GM23338 (cell line): ENCODE measurements at regions not wholly inside any gene's neighbourhood (a gene's known extent, or its start where the extent isn't known, plus 50 kb on each side); places are given as distances from the start of the nearest gene placed in this dataset.
"Not testable (repeated sequence)": the region's sequence is repeated elsewhere in the genome, so short reads cannot be mapped to it uniquely, and the experiment has no call there.

ENCODE experiments used
- ATAC-seq: fragments of 200-7000 bp; cut with Tn5 transposase; 3 replicates; pipeline ENCODE4 v1.9.1; 2020
- DNase-seq: peaks from one replicate; pipeline ENCODE4 v3.0.0-alpha.2; 2015; ENCODE audit warnings: low spot score
- H2AFZ ChIP-seq: fragments of 200-600 bp; sonication (generic); 2 replicates; pipeline ENCODE4 v1.8.0; 2016; ENCODE audit warnings: antibody characterized with exemption, mild to moderate bottlenecking, moderate library complexity
- H3F3A ChIP-seq: fragments of 200-600 bp; sonication (generic); replicated peaks from 2 replicates; pipeline ENCODE4 v1.8.0; 2017; ENCODE audit warnings: antibody characterized with exemption, mixed run types, low read depth
- H3K27ac ChIP-seq: fragments of 200-600 bp; sonication (generic); 2 replicates; pipeline ENCODE4 v1.6.1; 2016; ENCODE audit warnings: low read depth
- H3K27me3 ChIP-seq: fragments of 200-600 bp; sonication (generic); 2 replicates; pipeline ENCODE4 v1.8.0; 2016; ENCODE audit warnings: mild to moderate bottlenecking, mixed run types, moderate library complexity; ENCODE audit not compliant: insufficient read depth
- H3K36me3 ChIP-seq: fragments of 200-600 bp; sonication (generic); 2 replicates; pipeline ENCODE4 v1.8.0; 2016; ENCODE audit warnings: mild to moderate bottlenecking; ENCODE audit not compliant: insufficient read depth
- H3K4me1 ChIP-seq: fragments of 200-600 bp; sonication (generic); 2 replicates; pipeline ENCODE4 v1.8.0; 2016; ENCODE audit warnings: mild to moderate bottlenecking, moderate library complexity; ENCODE audit not compliant: insufficient read depth
- H3K4me2 ChIP-seq: fragments of 200-600 bp; sonication (generic); 2 replicates; pipeline ENCODE4 v1.7.1; 2017; ENCODE audit warnings: mixed run types
- H3K4me3 ChIP-seq: fragments of 200-600 bp; sonication (generic); 2 replicates; pipeline ENCODE4 v1.6.1; 2016; ENCODE audit warnings: mixed run types
- H3K79me2 ChIP-seq: fragments of 200-600 bp; sonication (generic); replicated peaks from 2 replicates; pipeline ENCODE4 v1.8.0; 2017; ENCODE audit warnings: mild to moderate bottlenecking; ENCODE audit not compliant: insufficient read depth
- H3K9me2 ChIP-seq: fragments of 200-600 bp; sonication (generic); 2 replicates; pipeline ENCODE4 v1.8.0; 2017; ENCODE audit not compliant: insufficient read depth
- H4K20me1 ChIP-seq: fragments of 200-600 bp; sonication (generic); replicated peaks from 2 replicates; pipeline ENCODE4 v1.8.0; 2017; ENCODE audit warnings: mild to moderate bottlenecking; ENCODE audit not compliant: insufficient read depth
- H3K27ac Mint-ChIP-seq: 2 replicates; pipeline ENCODE4 v1.8.0; 2020; ENCODE audit warnings: inconsistent platforms, mild to moderate bottlenecking, moderate library complexity, mixed read lengths
- H3K27me3 Mint-ChIP-seq: 3 replicates; pipeline ENCODE4 v1.8.0; 2022; ENCODE audit warnings: low read depth, mild to moderate bottlenecking, moderate library complexity, mixed read lengths, inconsistent platforms; ENCODE audit not compliant: insufficient read depth, poor library complexity
- H3K36me3 Mint-ChIP-seq: 3 replicates; pipeline ENCODE4 v1.8.0; 2021; ENCODE audit warnings: low read depth, mild to moderate bottlenecking, inconsistent platforms, moderate library complexity, mixed read lengths
- H3K4me1 Mint-ChIP-seq: 3 replicates; pipeline ENCODE4 v1.8.0; 2020; ENCODE audit warnings: mild to moderate bottlenecking, inconsistent platforms, mixed read lengths
- H3K4me3 Mint-ChIP-seq: 3 replicates; pipeline ENCODE4 v1.8.0; 2021; ENCODE audit warnings: moderate library complexity, mild to moderate bottlenecking, inconsistent platforms, mixed read lengths
- H3K9me3 Mint-ChIP-seq: 3 replicates; pipeline ENCODE4 v1.8.0; 2020; ENCODE audit warnings: moderate library complexity, mild to moderate bottlenecking, inconsistent platforms, mixed read lengths
- CREB1 ChIP-seq: fragments of 250-450 bp; sonication (Bioruptor Pico); IDR thresholded peaks from 2 replicates; pipeline ENCODE4 v1.5.0; 2020; ENCODE audit warnings: low read depth, mild to moderate bottlenecking, moderate library complexity
- EZH2phosphoT487 ChIP-seq: fragments of 200-600 bp; sonication (generic); IDR thresholded peaks from one replicate; pipeline ENCODE4 v1.8.1; 2018; ENCODE audit warnings: antibody characterized with exemption; ENCODE audit not compliant: unreplicated experiment
- JUNB ChIP-seq: IDR thresholded peaks from one replicate; pipeline ENCODE4 v1.6.1; 2016; ENCODE audit warnings: antibody characterized with exemption; ENCODE audit not compliant: unreplicated experiment
- NANOG ChIP-seq: IDR thresholded peaks from 2 replicates; pipeline ENCODE4 v1.6.1; 2016; ENCODE audit warnings: antibody characterized with exemption, borderline replicate concordance
- POLR2AphosphoS5 ChIP-seq: IDR thresholded peaks from 2 replicates; pipeline ENCODE4 v1.6.1; 2016; ENCODE audit warnings: antibody characterized with exemption, low read depth
- REST ChIP-seq: IDR thresholded peaks from one replicate; pipeline ENCODE4 v1.6.1; 2018; ENCODE audit warnings: antibody characterized with exemption; ENCODE audit not compliant: unreplicated experiment
- STAT1 ChIP-seq: IDR thresholded peaks from one replicate; pipeline ENCODE4 v1.6.1; 2016; ENCODE audit warnings: antibody characterized with exemption; ENCODE audit not compliant: unreplicated experiment
- ZNF114 ChIP-seq: fragments of 250-450 bp; sonication (Bioruptor Pico); IDR thresholded peaks from 2 replicates; pipeline ENCODE4 v1.5.0; 2020; ENCODE audit warnings: mild to moderate bottlenecking, moderate library complexity
- ZNF331 ChIP-seq: fragments of 250-450 bp; sonication (Bioruptor Pico); IDR thresholded peaks from 2 replicates; pipeline ENCODE4 v1.5.0; 2020; ENCODE audit warnings: low read depth, mild to moderate bottlenecking, moderate library complexity
- TF ChIP-seq, protein P1 (sequence below), 2 experiments: fragments of 200-600 bp in 1 of 2; sonication (generic) in 1 of 2; conservative IDR thresholded peaks; 2 replicates each; pipeline versions ENCODE4 v1.5.1 to v1.6.1; 2016 to 2017; ENCODE audit warnings: antibody characterized with exemption in 2 of 2, low read depth in 2 of 2, mild to moderate bottlenecking in 2 of 2, moderate library complexity in 1 of 2

DNA sequence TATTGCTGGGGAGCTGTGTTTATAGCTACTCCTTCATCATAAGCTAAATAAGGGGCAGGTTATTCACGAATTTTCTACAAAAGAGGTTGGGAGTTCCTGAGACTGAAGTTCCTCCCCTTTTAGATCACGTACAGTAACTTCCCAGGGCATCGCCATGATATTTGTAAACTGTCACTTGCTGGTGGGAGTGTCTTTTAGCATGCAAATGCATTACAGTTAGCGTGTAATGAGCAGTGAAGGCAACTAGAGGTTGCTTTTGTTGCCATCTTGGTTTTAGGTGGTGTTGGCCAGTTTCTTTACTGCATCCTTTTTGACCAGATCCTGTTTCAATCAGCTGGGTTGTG is 64.4 kb downstream of the IL12A start:
- Mint-ChIP-seq H3K4me3 (no peak overlapping the region), H3K36me3 (no peaks in the 10 kb centered on the region), H3K27ac (no peak overlapping the region), H3K4me1 (no peaks in the 10 kb centered on the region; the same call in 2 of the 3 replicates), H3K27me3 (peaks cover 5% of the 10 kb centered on the region), H3K9me3 (no peaks in the 10 kb centered on the region)
- Histone ChIP-seq H3K36me3 (no peaks in the 10 kb centered on the region), H3K4me1 (no peaks in the 10 kb centered on the region), H3K79me2 (no peaks in the 10 kb centered on the region), H3K27ac (no peak overlapping the region), H2AFZ (peak overlapping the region; percentile 74; the same call in 1 of the 2 replicates), H3K4me3 (no peak overlapping the region), H3F3A (no peaks in the 10 kb centered on the region), H4K20me1 (no peaks in the 10 kb centered on the region), H3K9me2 (no peaks in the 10 kb centered on the region), H3K4me2 (no peak overlapping the region), H3K27me3 (no peaks in the 10 kb centered on the region)
- DNase-seq (no peak), ATAC-seq (no peak)
- TF ChIP-seq JUNB (no peak), STAT1 (no peak)
- TF ChIP-seq, protein P1, sequence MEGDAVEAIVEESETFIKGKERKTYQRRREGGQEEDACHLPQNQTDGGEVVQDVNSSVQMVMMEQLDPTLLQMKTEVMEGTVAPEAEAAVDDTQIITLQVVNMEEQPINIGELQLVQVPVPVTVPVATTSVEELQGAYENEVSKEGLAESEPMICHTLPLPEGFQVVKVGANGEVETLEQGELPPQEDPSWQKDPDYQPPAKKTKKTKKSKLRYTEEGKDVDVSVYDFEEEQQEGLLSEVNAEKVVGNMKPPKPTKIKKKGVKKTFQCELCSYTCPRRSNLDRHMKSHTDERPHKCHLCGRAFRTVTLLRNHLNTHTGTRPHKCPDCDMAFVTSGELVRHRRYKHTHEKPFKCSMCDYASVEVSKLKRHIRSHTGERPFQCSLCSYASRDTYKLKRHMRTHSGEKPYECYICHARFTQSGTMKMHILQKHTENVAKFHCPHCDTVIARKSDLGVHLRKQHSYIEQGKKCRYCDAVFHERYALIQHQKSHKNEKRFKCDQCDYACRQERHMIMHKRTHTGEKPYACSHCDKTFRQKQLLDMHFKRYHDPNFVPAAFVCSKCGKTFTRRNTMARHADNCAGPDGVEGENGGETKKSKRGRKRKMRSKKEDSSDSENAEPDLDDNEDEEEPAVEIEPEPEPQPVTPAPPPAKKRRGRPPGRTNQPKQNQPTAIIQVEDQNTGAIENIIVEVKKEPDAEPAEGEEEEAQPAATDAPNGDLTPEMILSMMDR (conservative IDR thresholded peaks at IDR 0.05; ENCODE audit: low read depth in 2 of 2): no peak

DNA sequence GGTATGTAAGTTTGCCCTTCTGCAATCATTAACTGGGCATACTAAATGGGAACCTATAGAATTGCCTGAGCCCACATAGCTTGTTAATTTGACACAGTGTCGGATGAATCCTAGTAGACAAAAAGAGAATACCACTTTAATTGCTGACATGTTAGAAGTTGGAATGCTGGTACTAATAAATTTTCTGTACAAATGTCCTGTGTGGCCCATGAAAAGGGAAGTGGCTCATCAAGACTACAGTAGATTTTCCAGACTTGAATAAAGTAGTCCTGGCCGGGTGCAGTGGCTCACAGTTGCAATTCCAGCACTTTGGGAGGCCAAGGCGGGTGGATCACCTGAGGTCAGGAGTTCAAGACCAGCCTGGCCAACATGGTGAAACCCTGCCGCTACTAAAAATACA is 66.2 kb downstream of the IL12A start:
- H3F3A ChIP-seq, H3K27ac Mint-ChIP-seq, H3K4me3 ChIP-seq, H3K36me3 Mint-ChIP-seq, H3K4me3 Mint-ChIP-seq, DNase-seq, H3K4me1 ChIP-seq, ATAC-seq, H3K36me3 ChIP-seq, H3K9me3 Mint-ChIP-seq, H4K20me1 ChIP-seq, H2AFZ ChIP-seq, H3K27me3 ChIP-seq, H3K4me1 Mint-ChIP-seq, H3K9me2 ChIP-seq, H3K4me2 ChIP-seq, H3K27me3 Mint-ChIP-seq, H3K79me2 ChIP-seq, H3K27ac ChIP-seq: not testable (repeated sequence)

- ATAC-seq: no peak
- Mint-ChIP-seq H3K9me3 (no peaks in the 10 kb centered on the region; the same call in 2 of the 3 replicates), H3K36me3 (no peaks in the 10 kb centered on the region), H3K4me3 (no peak overlapping the region), H3K27me3 (peaks cover 8% of the 10 kb centered on the region), H3K4me1 (no peaks in the 10 kb centered on the region), H3K27ac (no peak overlapping the region)
- no peaks in the 10 kb centered on the region for H3K36me3 ChIP-seq
- H3K4me1 ChIP-seq: no peaks in the 10 kb centered on the region
- no peak overlapping the region for H3K27ac ChIP-seq
- no peak for TF ChIP-seq POLR2AphosphoS5
- no peak for TF ChIP-seq CREB1 (CRISPR knock-in tag)
- no peaks in the 10 kb centered on the region for H3K79me2 ChIP-seq
- no peak overlapping the region for H2AFZ ChIP-seq
- no peak overlapping the region for H3K4me3 ChIP-seq
- H3K4me2 ChIP-seq: no peak overlapping the region
- no peaks in the 10 kb centered on the region for H3F3A ChIP-seq
- no peak for DNase-seq
- H3K9me2 ChIP-seq: no peaks in the 10 kb centered on the region
- H3K27me3 ChIP-seq: no peaks in the 10 kb centered on the region
- no peaks in the 10 kb centered on the region for H4K20me1 ChIP-seq
These were observed 67.0 kb downstream of the IL12A start for GRCh38 chr3:160055659-160056058.

DNA sequence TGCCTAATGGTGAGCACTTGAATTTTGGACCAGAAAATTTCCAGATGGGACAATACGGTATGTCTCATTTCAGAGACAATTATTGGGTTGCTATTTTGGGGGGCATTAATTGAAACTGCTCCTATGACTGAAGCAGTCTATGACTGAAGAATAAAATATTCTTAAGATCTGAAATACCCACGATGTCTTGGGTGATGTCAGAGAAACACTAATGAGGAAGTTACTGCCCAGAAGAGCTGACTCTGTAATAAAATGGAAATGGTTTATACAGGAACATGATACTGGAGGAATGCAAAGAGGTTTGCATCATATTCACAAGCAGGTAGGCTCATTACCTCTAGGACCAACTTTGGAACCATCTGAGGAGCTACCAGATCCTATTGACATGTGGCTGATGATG is 68.7 kb downstream of the IL12A start:
- Histone ChIP-seq H3F3A (no peaks in the 10 kb centered on the region), H3K4me3 (no peak overlapping the region), H3K4me1 (no peaks in the 10 kb centered on the region), H3K27me3 (no peaks in the 10 kb centered on the region), H3K79me2 (no peaks in the 10 kb centered on the region), H2AFZ (no peak overlapping the region), H3K9me2 (no peaks in the 10 kb centered on the region), H3K27ac (no peak overlapping the region), H4K20me1 (no peaks in the 10 kb centered on the region), H3K4me2 (no peak overlapping the region), H3K36me3 (no peaks in the 10 kb centered on the region)
- Mint-ChIP-seq H3K27me3 (peaks cover 8% of the 10 kb centered on the region), H3K4me3 (no peak overlapping the region), H3K4me1 (no peaks in the 10 kb centered on the region), H3K9me3 (peaks cover 7% of the 10 kb centered on the region; the same call in 2 of the 3 replicates), H3K36me3 (no peaks in the 10 kb centered on the region), H3K27ac (no peak overlapping the region)
- no peak for ATAC-seq
- DNase-seq: no peak
- no peak for TF ChIP-seq JUNB
- no peak for TF ChIP-seq ZNF331 (CRISPR knock-in tag)
- no peak for TF ChIP-seq REST
- TF ChIP-seq EZH2phosphoT487: no peak
- no peak for TF ChIP-seq CREB1 (CRISPR knock-in tag)
- TF ChIP-seq NANOG: no peak
- no peak for TF ChIP-seq ZNF114 (CRISPR knock-in tag)
- TF ChIP-seq POLR2AphosphoS5: no peak
